Endothelial cell (in vitro differentiated cells): ENCODE measurements at regions not wholly inside any gene's neighbourhood (a gene's known extent, or its start where the extent isn't known, plus 50 kb on each side); places are given as distances from the start of the nearest gene placed in this dataset.

Experiments
- DNase-seq: peaks from one replicate; pipeline ENCODE4 v3.0.0; 2021; ENCODE audit warnings: low spot score
- H3K27ac Mint-ChIP-seq: one replicate; pipeline ENCODE4 v1.8.0; 2021; ENCODE audit warnings: mixed read lengths, inconsistent platforms; ENCODE audit not compliant: unreplicated experiment
- H3K27me3 Mint-ChIP-seq: one replicate; pipeline ENCODE4 v1.8.0; 2021; ENCODE audit warnings: mild to moderate bottlenecking, moderate library complexity, mixed read lengths, inconsistent platforms; ENCODE audit not compliant: unreplicated experiment
- H3K36me3 Mint-ChIP-seq: one replicate; pipeline ENCODE4 v1.8.0; 2021; ENCODE audit warnings: mild to moderate bottlenecking, low read depth, mixed read lengths, inconsistent platforms; ENCODE audit not compliant: unreplicated experiment
- H3K4me1 Mint-ChIP-seq: one replicate; pipeline ENCODE4 v1.8.0; 2021; ENCODE audit warnings: mild to moderate bottlenecking, mixed read lengths, inconsistent platforms; ENCODE audit not compliant: unreplicated experiment
- H3K4me3 Mint-ChIP-seq: one replicate; pipeline ENCODE4 v1.8.0; 2021; ENCODE audit warnings: mild to moderate bottlenecking, mixed read lengths, inconsistent platforms; ENCODE audit not compliant: unreplicated experiment
- H3K9me3 Mint-ChIP-seq: one replicate; pipeline ENCODE4 v1.8.0; 2021; ENCODE audit warnings: mixed read lengths, inconsistent platforms; ENCODE audit not compliant: unreplicated experiment
- CTCF ChIP-seq: fragments of 200-600 bp; sonication (generic); IDR thresholded peaks from one replicate; pipeline ENCODE4 v1.5.0; 2021; ENCODE audit warnings: antibody characterized with exemption; ENCODE audit not compliant: unreplicated experiment

GRCh38 chr13:65865206-65865605 lies 1364.9 kb downstream of the PCDH9 start:
- no peaks in the 10 kb centered on the region for H3K9me3 Mint-ChIP-seq
- no peak overlapping the region for H3K4me3 Mint-ChIP-seq
- H3K4me1 Mint-ChIP-seq, result no peaks in the 10 kb centered on the region
- TF ChIP-seq CTCF, result no peak
- H3K27me3 Mint-ChIP-seq, result peaks cover 1% of the 10 kb centered on the region
- DNase-seq, result no peak
- H3K27ac Mint-ChIP-seq, result no peak overlapping the region
- no peaks in the 10 kb centered on the region for H3K36me3 Mint-ChIP-seq

GRCh38 chr13:65864039-65864438 lies 1366.1 kb downstream of the PCDH9 start:
- H3K9me3 Mint-ChIP-seq, result no peaks in the 10 kb centered on the region
- H3K36me3 Mint-ChIP-seq, result no peaks in the 10 kb centered on the region
- peaks cover 1% of the 10 kb centered on the region for H3K27me3 Mint-ChIP-seq
- TF ChIP-seq CTCF, result no peak
- H3K4me1 Mint-ChIP-seq, result no peaks in the 10 kb centered on the region
- H3K4me3 Mint-ChIP-seq, result no peak overlapping the region
- DNase-seq, result no peak
- H3K27ac Mint-ChIP-seq, result no peak overlapping the region

GRCh38 chr13:65860306-65860705 lies 1369.8 kb downstream of the PCDH9 start:
- Mint-ChIP-seq H3K27me3 (no peaks in the 10 kb centered on the region), H3K9me3 (no peaks in the 10 kb centered on the region), H3K4me3 (no peak overlapping the region), H3K36me3 (no peaks in the 10 kb centered on the region), H3K27ac (no peak overlapping the region), H3K4me1 (no peaks in the 10 kb centered on the region)
- no peak for DNase-seq
- TF ChIP-seq CTCF, result no peak

DNA sequence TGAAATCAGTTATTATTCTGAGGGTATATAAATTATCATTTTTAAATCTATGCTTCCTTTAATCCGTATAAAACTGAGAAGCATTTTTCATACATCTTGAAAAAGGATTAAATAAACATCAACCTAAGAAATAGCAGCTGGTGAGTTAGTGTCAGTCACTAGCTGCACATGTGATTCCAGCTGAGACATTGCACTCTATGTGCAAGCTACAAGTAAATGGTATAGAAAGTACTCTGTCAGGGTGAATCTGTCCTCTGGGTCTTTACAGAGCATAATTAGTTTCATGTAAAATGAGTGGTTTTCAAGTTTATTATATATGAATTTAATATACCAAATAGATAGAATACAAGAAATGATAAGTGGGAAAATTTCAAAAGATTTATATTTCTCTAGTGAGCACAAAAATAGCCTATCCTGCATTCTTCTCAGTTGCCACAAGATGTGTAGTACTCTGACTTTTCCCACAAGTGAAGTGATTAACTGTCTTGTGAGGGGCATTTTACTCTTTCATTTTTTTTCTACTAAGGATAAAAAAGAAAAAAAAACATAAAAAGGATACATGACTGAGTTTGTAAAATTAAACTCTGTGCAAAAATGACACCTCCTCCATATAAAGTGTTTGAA lies 1372.1 kb downstream of the PCDH9 start:
- Mint-ChIP-seq H3K27ac (no peak overlapping the region), H3K27me3 (no peaks in the 10 kb centered on the region), H3K4me1 (no peaks in the 10 kb centered on the region), H3K9me3 (no peaks in the 10 kb centered on the region), H3K36me3 (no peaks in the 10 kb centered on the region), H3K4me3 (no peak overlapping the region)
- no peak for TF ChIP-seq CTCF
- no peak for DNase-seq

DNA sequence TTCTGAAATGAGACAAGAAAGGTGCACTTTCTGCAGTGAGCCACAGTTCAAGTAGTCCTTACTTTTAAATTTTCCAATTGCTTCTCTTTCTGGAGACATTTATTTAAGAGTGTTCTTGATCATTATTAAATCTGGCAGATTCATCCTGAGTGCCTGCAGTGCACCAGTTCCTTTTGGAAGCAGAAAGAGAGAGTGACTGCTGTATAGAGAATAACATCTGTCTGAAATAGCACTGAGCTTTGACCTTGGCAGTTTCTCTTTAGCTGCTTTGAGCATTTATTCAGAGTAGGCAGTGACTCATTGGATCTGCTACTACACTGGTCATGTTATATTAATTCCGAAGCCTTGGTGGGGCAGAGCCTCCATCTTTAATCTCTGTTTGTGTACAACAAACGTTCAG lies 1373.7 kb downstream of the PCDH9 start:
- Mint-ChIP-seq H3K27ac (no peak overlapping the region), H3K9me3 (no peaks in the 10 kb centered on the region), H3K27me3 (no peaks in the 10 kb centered on the region), H3K4me1 (no peaks in the 10 kb centered on the region), H3K36me3 (no peaks in the 10 kb centered on the region), H3K4me3 (no peak overlapping the region)
- TF ChIP-seq CTCF, result no peak
- DNase-seq, result no peak
